Right lobe of liver (tissue), 6 donors: ENCODE measurements at regions not wholly inside any gene's neighbourhood (a gene's known extent, or its start where the extent isn't known, plus 50 kb on each side); places are given as distances from the start of the nearest gene placed in this dataset.

Experiments
- ATAC-seq, 4 donors: fragments of 200-7000 bp; cut with Tn5 transposase; one replicate each; pipeline ENCODE4 v1.9.1; 2020; ENCODE audit warnings: mild to moderate bottlenecking in 4 of 4, moderate library complexity in 4 of 4
- DNase-seq, 3 donors: peaks; one replicate each; pipeline ENCODE4 v3.0.0-alpha.2; 2020
- H3K27ac ChIP-seq, 3 donors: fragments of 200-600 bp; one replicate each; pipeline ENCODE4 v1.8.0; 2022
- H3K27me3 ChIP-seq, 2 donors: fragments of 200-600 bp; one replicate each; pipeline ENCODE4 v1.8.0; 2022
- H3K36me3 ChIP-seq, 4 donors: fragments of 200-600 bp; sonication (generic) in 1 of 4; one replicate each; pipeline versions ENCODE4 v1.5.1 to v1.8.0; 2017 to 2022; ENCODE audit warnings: control low read depth in 1 of 4
- H3K4me1 ChIP-seq, 4 donors: fragments of 200-600 bp; sonication (generic) in 1 of 4; one replicate each; pipeline versions ENCODE4 v1.5.1 to v1.8.0; 2017 to 2022; ENCODE audit warnings: control low read depth in 1 of 4
- H3K4me3 ChIP-seq, 3 donors: fragments of 200-600 bp; one replicate each; pipeline ENCODE4 v1.8.0; 2022
- H3K9me3 ChIP-seq, 4 donors: fragments of 200-600 bp; sonication (generic) in 1 of 4; one replicate each; pipeline versions ENCODE4 v1.5.1 to v1.8.0; 2017 to 2022; ENCODE audit warnings: control low read depth in 1 of 4
- CTCF ChIP-seq, 4 donors: fragments of 200-600 bp in 3 of 4; fragments of 450-650 bp in 1 of 4; IDR thresholded peaks; one replicate each; pipeline versions ENCODE4 v1.5.1 to v1.8.0; 2016 to 2022; ENCODE audit warnings: antibody characterized with exemption in 4 of 4, mild to moderate bottlenecking in 2 of 4
- POLR2A ChIP-seq: fragments of 450-650 bp; IDR thresholded peaks from one replicate; pipeline ENCODE4 v1.6.1; 2017; ENCODE audit warnings: antibody characterized with exemption, mild to moderate bottlenecking
- WGBS: methylation state at CpG from one replicate; pipeline ENCODE4 v1.1.6; 2018; ENCODE audit warnings: low coverage, low lambda C conversion rate; ENCODE audit not compliant: insufficient coverage; ENCODE audit errors: missing lambda C conversion rate; 5-methylcytosine and 5-hydroxymethylcytosine counted together
- intact Hi-C, 2 donors: fragments of 100-400 bp; cut with DNase I; formaldehyde crosslinking; loops; one replicate each; pipeline versions ENCODE4 v1.11.2 to v1.14.1; 2022
- donor health status: DM: no; HTN: yes; CAD: no.
- donor health status: DM: no; HTN: no; CAD: no.
- donor health status: DM: no; HTN: no; CAD: no.
- donor health status: DM: no; HTN: yes; CAD: no.
- donor health status: DM: no; HTN: yes; CAD: no.

- ATAC-seq (no peak), DNase-seq (no peak)
- Histone ChIP-seq H3K36me3 (no peaks in the 10 kb centered on the region), H3K27me3 (no peaks in the 10 kb centered on the region), H3K4me3 (no peak overlapping the region), H3K4me1 (no peaks in the 10 kb centered on the region), H3K9me3 (no peaks in the 10 kb centered on the region), H3K27ac (no peak overlapping the region)
- no peak for TF ChIP-seq CTCF (IDR thresholded peaks at IDR 0.05)
- TF ChIP-seq POLR2A: no peak
- intact Hi-C loops: no loop called here
- 64% methylated on average over 1 of the region's 1 CpG for WGBS
Observed at GRCh38 chrX:142005532-142005931, 101.8 kb downstream of the MAGEC1 start.

GRCh38 chrX:142002471-142002870 is 98.8 kb downstream of the MAGEC1 start:
- no peak for TF ChIP-seq CTCF (IDR thresholded peaks at IDR 0.05)
- no peak for TF ChIP-seq POLR2A
- no peak for ATAC-seq

GRCh38 chrX:142001934-142002333 is 98.2 kb downstream of the MAGEC1 start:
- H3K4me1 ChIP-seq: no peaks in the 10 kb centered on the region
- H3K4me3 ChIP-seq: no peak overlapping the region
- 0% methylated on average over 1 of the region's 1 CpG for WGBS
- no peak overlapping the region for H3K27ac ChIP-seq
- intact Hi-C loops: no loop called here
- ATAC-seq: no peak
- H3K27me3 ChIP-seq: no peaks in the 10 kb centered on the region
- no peaks in the 10 kb centered on the region for H3K9me3 ChIP-seq
- TF ChIP-seq CTCF (IDR thresholded peaks at IDR 0.05) (no peak), POLR2A (no peak)
- H3K36me3 ChIP-seq: no peaks in the 10 kb centered on the region
- no peak for DNase-seq

More at GRCh38 chrX:142002471-142002870, 98.8 kb downstream of the MAGEC1 start:
- H3K4me3 ChIP-seq: no peak overlapping the region
- DNase-seq: no peak
- no peaks in the 10 kb centered on the region for H3K9me3 ChIP-seq
- no peaks in the 10 kb centered on the region for H3K36me3 ChIP-seq
- intact Hi-C loops: no loop called here
- WGBS: 38% methylated on average over 3 of the region's 3 CpGs
- H3K27ac ChIP-seq: no peak overlapping the region
- H3K4me1 ChIP-seq: no peaks in the 10 kb centered on the region
- no peaks in the 10 kb centered on the region for H3K27me3 ChIP-seq

GRCh38 chrX:141989815-141990214 is 86.1 kb downstream of the MAGEC1 start:
- Histone ChIP-seq H3K27ac (no peak overlapping the region), H3K9me3 (no peaks in the 10 kb centered on the region), H3K36me3 (no peaks in the 10 kb centered on the region), H3K27me3 (no peaks in the 10 kb centered on the region), H3K4me3 (no peak overlapping the region), H3K4me1 (no peaks in the 10 kb centered on the region)
- no peak for TF ChIP-seq CTCF (IDR thresholded peaks at IDR 0.05)
- TF ChIP-seq POLR2A: no peak
- ATAC-seq (no peak), DNase-seq (no peak)
- WGBS: 44% methylated on average over 5 of the region's 5 CpGs
- intact Hi-C loops: no loop called here

- H3K9me3 ChIP-seq: no peaks in the 10 kb centered on the region
- ATAC-seq (no peak), DNase-seq (no peak)
- no peak overlapping the region for H3K27ac ChIP-seq
- no peaks in the 10 kb centered on the region for H3K27me3 ChIP-seq
- H3K4me3 ChIP-seq: no peak overlapping the region
- H3K4me1 ChIP-seq: no peaks in the 10 kb centered on the region
- 19% methylated on average over 1 of the region's 1 CpG for WGBS
- intact Hi-C loops: no loop called here
- H3K36me3 ChIP-seq: no peaks in the 10 kb centered on the region
- TF ChIP-seq POLR2A (no peak), CTCF (IDR thresholded peaks at IDR 0.05) (no peak)
Observed at GRCh38 chrX:141989134-141989533, 85.4 kb downstream of the MAGEC1 start.
